GM12865 (cell line): ENCODE measurements at regions not wholly inside any gene's neighbourhood (a gene's known extent, or its start where the extent isn't known, plus 50 kb on each side); places are given as distances from the start of the nearest gene placed in this dataset.

Experiments used
- DNase-seq: peaks from one replicate; pipeline ENCODE4 v3.0.0; 2010; ENCODE audit warnings: low read depth
- H3K4me3 ChIP-seq: 2 replicates; pipeline ENCODE4 v1.5.1; 2011; ENCODE audit warnings: mild to moderate bottlenecking, low read depth, low read length, control low read depth
- TF ChIP-seq, protein P1 (sequence below): IDR thresholded peaks from 2 replicates; pipeline ENCODE4 v1.5.1; 2011; ENCODE audit warnings: low read length, control low read depth, low read depth, inconsistent platforms; ENCODE audit not compliant: insufficient read depth; ENCODE audit errors: missing control alignments

DNA sequence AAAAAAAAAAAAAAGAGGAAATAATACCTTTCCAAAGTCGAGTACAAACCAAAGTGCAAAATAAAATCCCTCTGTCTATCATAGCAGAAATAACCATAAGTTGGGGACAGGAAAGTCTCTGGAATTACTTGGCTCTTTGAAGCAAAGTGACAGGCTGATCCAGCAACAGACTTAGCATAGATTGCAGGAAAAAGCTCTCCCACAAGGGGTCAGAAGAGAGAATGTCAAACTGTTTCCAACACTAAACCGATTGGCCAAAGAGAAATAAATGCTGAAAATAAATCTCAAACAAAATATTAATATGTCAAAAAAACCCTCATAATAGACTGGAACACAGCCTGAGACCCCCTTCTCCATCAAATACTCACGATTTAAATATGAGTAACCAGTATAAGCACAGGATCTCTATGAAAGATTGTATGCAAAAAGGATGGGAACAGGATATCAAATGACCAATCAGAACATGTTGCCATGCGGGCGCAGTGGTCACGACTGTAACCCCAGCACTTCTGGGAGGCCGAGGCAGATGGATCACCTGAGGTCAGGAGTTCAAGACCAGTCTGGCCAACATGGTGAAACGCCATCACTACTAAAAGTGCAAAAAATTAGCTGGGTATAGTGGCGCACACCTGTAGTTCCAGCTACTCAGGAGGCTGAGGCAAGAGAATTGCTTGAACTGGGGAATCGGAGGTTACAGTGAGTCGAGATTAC, 1000.7 kb upstream of the LRRN3 start:
- no peak overlapping the region for H3K4me3 ChIP-seq
- DNase-seq = peak; percentile 41
- TF ChIP-seq, protein P1, sequence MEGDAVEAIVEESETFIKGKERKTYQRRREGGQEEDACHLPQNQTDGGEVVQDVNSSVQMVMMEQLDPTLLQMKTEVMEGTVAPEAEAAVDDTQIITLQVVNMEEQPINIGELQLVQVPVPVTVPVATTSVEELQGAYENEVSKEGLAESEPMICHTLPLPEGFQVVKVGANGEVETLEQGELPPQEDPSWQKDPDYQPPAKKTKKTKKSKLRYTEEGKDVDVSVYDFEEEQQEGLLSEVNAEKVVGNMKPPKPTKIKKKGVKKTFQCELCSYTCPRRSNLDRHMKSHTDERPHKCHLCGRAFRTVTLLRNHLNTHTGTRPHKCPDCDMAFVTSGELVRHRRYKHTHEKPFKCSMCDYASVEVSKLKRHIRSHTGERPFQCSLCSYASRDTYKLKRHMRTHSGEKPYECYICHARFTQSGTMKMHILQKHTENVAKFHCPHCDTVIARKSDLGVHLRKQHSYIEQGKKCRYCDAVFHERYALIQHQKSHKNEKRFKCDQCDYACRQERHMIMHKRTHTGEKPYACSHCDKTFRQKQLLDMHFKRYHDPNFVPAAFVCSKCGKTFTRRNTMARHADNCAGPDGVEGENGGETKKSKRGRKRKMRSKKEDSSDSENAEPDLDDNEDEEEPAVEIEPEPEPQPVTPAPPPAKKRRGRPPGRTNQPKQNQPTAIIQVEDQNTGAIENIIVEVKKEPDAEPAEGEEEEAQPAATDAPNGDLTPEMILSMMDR = peak; percentile 34

GRCh38 chr7:110095372-110096052, 995.4 kb upstream of the LRRN3 start:
- H3K4me3 ChIP-seq = no peak overlapping the region
- DNase-seq = no peak
- TF ChIP-seq, protein P1 = no peak

DNA sequence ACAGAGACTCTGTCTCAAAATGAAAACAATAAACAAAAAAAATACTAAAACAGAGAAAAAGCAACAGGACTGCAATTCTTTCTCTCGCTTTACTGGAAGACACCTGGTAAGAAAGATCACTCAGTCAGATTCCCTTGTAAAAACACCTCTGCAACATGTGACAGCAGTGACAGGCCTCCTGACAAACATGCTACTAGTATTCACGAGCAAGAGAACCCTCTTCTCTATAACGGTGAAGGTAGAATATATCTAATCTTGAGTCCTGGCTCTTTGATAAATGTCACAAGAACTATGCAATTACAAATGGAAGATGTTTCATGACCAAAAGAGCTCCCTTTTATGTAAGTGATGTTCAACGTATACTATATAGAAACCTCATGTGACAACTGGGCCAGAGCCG, 986.7 kb upstream of the LRRN3 start:
- TF ChIP-seq, protein P1 = no peak
- no peak overlapping the region for H3K4me3 ChIP-seq
- no peak for DNase-seq

GRCh38 chr7:110105307-110105706, 985.6 kb upstream of the LRRN3 start:
- no peak for DNase-seq
- TF ChIP-seq, protein P1 = no peak
- no peak overlapping the region for H3K4me3 ChIP-seq

DNA sequence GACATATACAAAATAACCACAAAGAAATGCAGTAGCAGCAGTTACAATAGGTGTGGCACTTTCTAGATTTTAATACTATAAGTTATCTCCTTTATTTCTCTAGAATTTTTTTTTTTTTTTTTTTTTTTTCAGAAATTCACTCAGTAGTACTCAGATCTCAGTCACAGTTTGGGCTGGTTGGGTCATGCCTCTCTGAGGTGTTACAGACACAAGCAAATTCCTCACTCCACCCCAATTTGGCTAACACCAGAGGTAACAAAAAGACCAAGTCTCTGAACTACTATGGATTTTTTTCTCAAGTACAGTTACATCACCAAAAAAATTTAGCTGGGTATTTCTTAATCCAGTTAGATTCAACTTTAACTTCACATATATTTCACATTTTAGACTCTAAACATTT, 985.1 kb upstream of the LRRN3 start:
- H3K4me3 ChIP-seq = no peak overlapping the region
- TF ChIP-seq, protein P1 = no peak
- no peak for DNase-seq

DNA sequence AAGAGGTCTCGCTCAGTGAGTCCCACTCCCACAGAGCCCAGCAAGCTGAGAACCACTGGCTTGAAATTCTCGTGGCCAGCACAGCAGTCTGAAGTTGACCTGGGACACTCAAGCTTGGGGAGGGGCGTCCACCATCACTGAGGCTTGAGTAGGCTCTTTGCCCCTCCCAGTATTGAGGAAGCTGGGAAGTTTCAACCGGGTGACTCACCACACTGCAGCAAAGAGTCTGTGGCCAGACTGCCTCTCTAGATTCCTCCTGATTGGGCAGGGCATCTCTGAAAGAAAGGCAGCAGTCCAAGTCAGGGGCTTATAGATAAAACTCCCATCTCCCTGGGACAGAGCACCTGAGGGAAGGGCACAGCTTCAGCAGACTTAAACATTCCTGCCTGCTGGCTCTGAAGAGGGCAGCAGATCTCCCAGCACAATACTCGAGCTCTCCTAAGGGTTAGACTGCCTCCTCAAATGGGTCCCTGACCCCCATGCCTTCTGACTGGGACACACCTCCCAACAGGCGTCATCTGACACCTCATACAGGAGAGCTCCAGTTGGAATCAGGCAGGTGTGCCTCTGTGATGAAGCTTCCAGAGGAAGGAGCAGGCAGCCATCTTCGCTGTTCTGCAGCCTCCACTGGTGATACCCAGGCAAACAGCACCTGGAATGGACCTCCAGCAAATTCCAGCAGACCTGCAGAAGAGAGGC, 970.9 kb upstream of the LRRN3 start:
- no peak overlapping the region for H3K4me3 ChIP-seq
- DNase-seq = no peak
- TF ChIP-seq, protein P1 = no peak

DNA sequence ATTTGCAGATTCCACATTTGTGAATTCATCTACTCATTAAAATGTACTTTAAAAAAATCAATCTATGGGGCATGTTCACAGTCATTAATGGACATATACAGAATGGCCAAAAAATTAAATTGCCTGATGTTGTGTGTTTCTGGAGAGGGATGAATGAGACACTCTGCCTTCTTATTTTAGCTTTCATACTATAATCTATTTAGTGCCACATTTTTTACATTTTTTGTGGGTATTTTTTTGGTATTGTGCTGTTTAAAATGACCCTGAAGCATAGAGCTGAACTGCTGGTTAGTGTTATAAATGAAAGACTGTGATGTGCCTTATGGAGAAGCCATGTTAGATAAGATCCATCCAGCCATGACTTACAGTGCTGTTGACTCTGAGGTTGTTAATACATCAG, 961.8 kb upstream of the LRRN3 start:
- TF ChIP-seq, protein P1 = no peak
- no peak for DNase-seq
- H3K4me3 ChIP-seq = no peak overlapping the region
